ENCODE measurements at regions not wholly inside any gene's neighbourhood (a gene's known extent, or its start where the extent isn't known, plus 50 kb on each side); places are given as distances from the start of the nearest gene placed in this dataset.
"Not testable (repeated sequence)": the region's sequence is repeated elsewhere in the genome, so short reads cannot be mapped to it uniquely, and the experiment has no call there.

DNA sequence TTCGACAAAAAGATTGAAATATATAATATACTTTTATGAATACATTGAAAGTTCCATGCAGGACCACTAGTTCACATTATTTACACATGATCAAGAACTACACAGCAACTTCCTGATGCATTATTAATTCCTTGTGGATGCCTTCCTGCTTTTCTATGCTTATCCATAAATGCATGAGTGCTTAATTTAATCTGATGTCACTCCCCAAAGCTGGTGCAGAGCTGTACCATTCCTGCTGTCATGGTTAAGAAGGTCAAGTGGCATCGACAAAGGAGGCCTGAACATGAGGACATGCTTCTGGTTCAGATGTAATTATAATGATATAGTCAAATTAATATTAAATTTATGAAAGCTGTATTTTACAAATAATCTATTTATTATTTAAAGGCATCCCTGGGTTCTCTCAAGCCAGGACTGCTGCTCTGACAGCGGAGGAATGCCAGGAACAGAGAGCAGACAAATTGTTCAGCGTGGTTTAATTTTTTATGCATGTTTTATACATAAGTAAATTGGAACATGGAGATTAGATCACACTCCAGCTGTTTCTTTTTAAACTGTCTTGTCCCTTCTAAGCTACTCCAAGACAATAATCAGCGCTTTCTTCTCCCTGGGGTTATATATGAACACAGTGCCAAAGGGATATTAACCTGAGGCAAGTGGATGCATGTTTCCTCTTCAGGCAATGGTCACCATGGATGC lies 307.3 kb upstream of the CNTNAP5 start:
- DNase-seq: peak; percentile 20

DNA sequence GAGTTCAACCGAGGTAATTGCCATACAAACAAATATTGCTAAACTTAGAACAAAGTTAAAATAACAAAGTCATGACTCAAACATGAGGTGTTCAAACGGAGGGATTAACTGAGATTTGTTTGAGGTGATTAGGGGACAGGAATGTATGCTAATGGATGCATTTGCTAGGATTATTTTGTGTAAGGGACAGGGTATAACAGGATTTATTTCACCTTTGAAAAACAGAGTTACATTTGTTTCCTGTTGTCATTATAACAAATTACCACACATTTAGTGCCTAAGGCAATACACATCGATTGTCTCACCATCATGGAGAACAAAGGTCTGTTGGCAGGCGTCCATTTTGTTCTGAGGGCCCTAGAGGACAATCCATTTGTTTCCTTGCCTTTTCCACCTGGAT lies 304.3 kb upstream of the CNTNAP5 start:
- DNase-seq: no peak

DNA sequence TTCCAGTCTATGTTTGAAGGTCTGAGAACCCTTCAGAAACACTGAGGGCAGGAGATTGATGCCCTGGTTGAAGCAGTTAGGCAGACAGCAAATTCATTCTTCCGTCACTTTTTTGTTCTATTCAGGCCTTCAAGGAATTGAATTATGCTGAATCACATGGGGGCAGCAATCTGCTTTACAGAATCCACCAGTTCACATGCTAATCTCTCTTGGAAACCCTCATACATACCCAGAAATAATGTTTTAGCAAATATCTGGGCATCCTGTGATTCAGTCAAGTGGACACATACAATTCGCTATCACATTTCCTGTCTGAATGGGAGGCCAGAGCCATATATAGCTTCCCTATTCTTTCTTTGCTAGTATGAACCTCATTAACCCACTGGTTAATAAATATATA lies 301.4 kb upstream of the CNTNAP5 start:
- no peak for DNase-seq

DNA sequence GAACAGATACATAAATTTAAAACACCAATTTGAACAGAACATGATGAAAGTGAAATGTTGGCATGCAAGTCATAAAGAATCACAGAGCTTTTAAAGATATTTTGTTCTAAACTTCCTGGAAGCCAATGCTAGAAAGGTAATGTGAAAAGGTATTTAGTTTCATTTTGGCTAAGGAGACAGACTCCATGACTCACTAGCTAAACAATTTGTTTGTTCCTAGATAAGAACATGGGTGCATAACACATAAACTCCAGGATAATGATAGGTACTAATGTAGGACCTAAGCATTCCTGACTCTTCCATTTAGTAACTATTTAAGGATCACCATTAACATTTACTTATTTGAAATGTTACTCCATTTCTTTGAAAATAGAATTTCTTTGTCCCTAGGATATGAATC lies 292.5 kb upstream of the CNTNAP5 start:
- no peak for DNase-seq

DNA sequence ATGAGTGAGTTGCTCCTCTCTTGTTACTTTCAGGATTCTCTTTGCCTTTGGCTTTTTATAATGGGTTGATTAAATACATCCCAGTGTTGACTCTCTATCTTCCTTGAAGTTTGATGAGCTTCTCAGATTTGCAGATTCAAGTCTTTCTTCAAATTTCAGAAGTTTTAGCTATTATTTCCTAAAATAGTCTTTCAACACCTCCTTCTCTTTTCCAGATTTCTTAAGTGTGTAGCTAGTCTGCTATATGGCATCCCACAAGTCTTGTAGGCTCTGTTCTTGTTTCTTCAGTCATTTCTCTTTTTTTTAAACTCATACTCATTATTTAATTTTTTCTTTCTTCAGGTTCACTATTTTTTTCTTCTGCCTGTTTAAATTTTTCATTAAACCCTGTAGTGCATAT lies 287.7 kb upstream of the CNTNAP5 start:
- DNase-seq: no peak

DNA sequence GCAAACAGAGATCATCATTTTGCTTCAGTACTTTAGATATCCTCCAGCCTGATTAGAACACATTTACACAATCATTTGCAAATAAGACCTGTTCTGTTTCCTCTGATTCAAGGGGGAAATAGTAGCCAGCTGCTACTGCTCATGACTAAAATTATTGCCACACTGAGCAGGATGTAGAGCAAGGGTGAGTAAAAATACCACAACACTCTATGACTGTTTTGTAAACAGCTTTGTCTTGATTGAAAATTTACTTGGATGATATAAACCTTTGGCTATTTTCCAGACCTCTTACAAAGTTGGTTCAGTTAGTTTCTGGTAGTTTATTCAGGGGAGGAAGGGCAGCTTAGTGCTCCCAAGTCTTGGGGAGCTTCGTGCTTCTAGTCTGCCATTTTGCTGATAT lies 286.4 kb upstream of the CNTNAP5 start:
- DNase-seq: no peak

DNA sequence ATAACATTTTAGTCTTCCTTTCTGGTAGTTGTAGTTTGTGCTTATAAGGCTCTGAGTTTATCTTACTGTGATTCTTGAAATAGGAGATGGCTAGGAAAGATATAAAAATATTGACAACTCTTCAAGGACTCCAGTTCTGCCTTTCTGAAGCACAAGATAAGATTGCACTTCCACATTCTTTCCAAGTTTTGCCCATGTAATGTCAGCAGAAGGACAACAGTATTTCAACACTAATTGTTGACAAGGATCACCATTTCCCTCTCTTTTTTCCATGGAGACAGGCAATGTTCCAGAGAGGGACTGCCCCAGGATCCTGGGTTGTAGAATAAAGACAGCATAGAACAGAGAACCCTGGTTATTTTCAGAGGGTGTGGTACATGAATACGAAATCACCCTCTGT lies 279.1 kb upstream of the CNTNAP5 start:
- no peak for DNase-seq

DNA sequence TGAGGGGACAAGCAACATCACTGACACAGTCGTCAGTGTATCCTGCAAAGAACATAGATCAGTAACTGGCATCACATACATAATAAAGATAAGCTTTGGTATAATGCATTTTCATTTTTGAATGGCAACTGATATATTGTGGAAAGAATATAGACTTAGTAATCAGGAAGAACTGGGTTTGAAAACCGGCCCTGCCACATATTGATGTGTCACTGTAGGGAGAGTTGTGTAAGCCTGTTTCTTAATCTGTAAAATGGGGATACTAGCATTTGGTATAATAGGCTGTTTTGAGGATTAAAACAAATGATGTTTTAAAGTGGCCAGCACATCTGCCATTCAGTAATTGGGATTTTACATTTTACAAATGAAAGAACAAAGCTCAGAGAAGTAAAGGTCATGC lies 277.8 kb upstream of the CNTNAP5 start:
- DNase-seq: no peak

DNA sequence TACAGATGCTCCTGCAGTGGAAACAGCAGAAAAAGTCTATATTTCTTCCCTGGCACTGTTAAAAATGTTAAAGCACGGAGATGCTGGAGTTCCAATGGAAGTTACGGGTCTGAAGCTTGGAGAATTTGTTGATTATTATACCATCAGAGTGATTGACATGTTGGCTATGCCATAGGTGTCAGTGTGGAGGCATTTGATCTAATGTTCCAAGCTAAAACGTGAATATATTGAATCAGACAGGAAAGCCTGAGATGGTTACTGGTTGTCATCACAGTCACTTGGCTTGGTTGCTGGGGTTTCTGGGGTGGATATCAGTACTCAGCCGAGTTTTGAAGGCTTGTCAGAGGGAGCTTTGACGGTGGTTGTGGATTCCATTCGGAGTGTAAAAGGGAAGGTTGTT lies 262.9 kb upstream of the CNTNAP5 start:
- DNase-seq: no peak

DNA sequence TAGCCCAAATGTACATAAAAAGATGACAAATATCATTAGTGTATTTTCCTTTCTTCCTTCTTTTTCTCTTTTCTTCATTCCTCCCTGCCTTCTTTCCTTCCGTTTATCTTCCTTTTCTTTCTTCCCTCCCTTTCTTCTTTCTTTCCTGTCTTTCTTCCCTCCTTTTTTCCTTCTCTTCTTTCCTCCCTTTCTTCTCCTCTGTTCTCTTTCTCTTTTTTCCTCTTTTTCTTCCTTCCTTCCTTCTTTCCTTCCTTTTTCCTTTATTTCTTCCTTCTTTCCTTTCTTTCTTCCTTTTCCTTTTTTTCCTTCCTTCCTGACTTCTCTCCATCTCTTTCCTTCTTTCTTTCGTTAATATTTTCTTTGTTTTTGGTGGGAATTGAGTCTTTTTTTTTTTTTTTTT lies 256.9 kb upstream of the CNTNAP5 start:
- no peak for DNase-seq

DNA sequence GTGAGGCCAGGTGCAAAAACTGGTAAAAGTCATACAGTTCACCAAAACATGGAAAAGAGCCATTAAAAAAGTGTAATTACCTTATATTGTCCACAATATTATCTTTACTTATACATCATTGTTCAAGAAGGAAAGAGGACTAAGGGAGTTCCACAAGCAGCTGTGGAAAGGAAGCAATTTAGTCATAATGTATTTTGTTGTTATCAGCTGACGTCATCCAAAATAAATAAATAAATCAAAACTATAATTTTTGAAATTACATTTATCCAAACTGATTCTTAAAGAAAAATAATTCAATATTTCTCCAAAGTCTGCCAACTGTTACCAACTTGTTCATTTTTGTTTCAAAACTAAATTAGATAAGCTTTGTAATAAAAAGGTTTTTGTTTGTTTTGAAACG lies 256.1 kb upstream of the CNTNAP5 start:
- no peak for DNase-seq

DNA sequence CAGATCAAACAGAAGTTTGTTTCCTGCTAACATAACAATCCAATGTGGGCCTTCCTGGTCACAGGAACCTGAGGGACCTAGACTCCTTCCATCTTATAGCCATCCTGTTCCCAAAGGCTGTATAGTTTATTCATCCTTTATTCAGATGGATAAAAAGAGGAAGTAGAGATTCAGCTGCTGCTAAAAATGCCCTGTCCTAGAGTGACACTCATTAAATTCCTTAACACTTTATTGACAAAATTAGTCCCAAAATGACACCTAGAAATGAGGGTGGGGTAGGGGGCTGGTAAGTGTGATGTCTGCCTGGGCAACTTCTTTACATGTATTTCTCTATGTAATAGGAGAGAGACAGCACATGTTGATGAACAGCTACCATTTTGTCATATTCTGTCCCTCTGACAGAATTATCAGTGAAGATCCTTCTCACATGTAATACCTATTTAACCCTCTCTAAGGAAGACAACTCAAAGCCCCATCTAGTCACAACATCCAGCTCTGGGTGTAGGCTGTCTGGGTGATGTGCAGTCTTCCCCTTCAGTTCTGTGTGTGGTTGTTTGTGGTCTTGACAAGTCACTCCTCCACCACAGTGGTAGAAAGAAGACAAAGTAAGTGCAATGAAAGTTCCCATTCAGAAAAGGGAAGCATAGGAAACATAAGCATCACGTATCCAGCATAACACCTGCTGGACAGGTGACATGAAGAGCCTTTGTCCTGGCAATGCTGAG lies 253.9 kb upstream of the CNTNAP5 start:
- DNase-seq: no peak

DNA sequence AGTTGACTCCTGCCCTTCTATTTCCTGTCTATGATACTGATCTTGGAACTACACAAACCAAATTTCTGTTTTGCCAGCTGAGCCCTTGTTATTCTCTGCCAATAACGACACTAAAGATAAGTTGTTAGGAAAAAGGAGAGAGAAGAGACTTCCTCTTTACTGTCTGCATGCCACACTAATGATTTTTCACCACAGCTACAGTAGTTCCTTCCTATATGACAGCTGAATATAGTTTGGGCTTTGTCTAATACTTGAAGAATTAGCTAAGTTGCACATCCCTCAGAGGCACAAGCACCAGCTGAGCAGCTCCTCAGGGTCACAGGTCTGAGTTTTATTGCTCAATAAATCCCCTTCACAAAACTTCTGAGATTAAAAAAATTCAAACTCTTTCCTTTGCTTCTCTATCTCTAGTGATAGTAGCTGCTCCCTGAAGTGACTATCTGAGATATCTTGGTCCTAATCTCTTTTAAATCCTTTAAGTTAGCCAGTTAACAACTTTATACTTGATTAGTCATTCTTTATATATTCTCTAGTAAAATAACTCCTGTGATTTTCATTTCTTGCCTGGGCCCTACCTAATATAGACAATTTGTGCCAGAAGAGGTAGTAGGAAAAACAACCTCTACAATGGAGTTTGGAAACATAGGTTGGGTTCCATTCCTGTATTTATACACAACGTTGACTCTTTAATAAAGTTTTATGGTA lies 253.0 kb upstream of the CNTNAP5 start:
- no peak for DNase-seq

DNA sequence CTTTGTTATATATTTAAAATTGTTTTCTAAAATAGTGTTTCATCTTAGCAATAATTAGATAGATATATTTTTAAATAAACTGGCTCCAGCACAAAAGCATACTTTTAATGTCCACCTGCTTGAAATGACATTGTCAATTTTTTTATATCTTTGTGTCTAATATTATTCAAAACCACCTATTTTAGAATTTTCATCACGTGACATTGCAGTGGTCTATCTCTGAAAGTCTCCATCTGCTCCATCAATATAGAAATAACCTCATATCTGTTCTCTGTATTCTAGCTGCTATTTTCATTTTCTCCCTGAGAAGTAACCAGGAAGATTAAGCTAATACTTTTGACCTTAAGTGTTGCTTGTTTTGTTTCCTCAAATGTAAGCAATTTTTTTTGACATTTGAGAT lies 248.0 kb upstream of the CNTNAP5 start:
- DNase-seq: no peak

DNA sequence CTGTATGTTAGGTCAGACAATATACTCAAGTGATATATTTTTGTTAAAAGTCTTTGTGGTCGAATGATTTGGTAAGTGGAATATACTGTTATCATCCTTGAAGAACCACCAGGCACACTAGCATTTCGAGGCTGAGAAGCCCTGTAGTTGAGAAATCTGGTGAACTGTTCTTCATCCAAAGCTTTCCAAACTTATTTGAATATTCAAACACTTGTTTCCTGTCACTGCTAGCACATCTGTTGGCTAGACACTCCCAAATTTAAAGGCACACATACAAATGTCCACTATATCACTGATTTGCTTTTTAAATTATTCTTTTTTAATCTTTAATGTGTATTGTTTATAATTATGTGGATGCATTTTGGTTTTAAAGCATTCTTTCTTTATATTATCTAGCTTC lies 241.9 kb upstream of the CNTNAP5 start:
- DNase-seq: no peak

DNA sequence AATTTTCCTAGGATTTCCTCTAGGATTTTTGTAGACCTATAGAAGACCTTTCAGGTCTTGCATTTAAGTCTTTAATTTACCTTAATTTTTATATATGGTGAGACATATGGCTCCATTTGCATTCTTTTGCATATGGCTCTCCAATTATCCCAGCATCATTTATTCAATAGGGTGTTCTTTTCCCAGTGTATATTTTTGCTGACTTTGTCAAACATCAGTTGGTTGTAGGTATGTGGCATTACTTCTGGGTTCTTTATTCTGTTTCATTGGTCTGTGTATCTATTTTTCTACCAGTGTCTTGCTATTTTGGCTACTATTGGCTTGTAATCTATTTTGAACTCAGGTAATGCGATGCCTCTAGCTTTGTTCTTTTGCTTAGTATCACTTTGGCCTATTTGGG lies 239.8 kb upstream of the CNTNAP5 start:
- DNase-seq: no peak

DNA sequence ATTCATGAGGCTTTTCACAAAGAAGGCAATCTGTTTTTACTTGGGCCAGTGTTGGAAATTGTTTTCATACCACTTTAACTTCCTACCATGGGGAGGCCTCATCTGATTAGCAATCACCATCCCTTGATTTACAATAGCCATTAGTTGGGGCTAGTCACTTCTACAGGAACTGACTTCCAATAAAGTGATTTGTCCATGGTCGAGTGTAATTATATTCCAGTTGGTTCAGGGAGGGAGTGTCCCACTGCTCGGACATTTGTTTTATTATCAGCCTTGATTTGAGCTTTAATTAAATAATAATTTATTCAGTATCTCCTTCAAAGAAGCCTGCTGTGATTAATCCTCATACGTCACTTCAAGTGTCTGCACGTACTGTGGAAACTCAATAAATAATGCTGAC lies 233.9 kb upstream of the CNTNAP5 start:
- DNase-seq: no peak

DNA sequence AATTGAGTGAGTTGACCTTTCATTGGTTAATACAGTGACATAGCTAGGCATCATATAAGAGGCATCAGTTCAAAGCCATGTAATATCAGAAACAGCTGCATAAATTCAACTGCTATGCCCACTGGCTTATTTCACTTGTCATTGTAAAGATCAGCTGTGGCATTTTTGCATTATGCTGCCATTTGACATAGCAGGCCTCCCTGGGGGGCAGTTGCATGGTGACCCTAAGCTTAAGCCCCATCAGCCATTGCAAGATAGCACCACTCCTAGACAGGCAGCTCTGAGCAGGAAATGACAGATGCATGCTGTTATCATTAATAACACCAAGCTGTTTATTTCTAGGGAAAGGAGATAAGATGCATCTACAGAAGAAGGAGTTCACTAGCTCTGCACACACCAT lies 233.4 kb upstream of the CNTNAP5 start:
- DNase-seq: no peak

DNA sequence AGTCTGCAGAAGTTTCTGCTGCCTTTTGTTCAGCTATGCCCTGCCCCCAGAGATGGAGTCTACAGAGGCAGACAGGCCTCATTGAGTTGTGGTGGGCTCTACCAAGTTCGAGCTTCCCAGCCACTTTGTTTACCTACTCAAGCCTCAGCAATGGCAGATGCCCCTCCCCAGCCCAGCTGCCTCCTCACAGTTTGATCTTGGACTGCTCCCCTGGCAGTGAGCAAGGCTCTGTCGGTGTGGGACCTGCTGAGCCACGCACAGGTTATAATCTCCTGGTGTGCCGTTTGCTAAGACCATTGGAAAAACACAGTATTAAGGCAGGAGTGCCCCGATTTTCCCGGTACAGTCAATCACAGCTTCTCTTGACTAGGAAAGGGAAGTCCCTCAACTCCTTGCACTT lies 221.0 kb upstream of the CNTNAP5 start:
- DNase-seq: not testable (repeated sequence)

DNA sequence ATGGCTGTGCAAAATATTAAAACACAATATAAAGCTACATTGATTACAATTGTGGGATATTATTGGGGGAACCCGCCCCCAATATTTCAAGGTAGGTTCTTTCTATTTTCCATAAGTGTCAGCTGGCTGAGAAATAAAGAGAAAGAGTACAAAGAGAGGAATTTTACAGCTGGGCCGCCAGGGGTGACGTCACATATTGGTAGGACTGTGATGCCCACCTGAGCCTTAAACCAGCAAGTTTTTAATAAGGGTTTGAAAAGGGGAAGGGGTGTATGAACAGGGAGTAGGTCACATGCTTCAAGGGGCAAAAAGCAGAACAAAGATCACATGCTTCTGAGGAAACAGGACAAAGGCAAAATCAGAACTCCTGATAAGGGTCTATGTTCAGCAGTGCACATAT lies 219.3 kb upstream of the CNTNAP5 start:
- DNase-seq: not testable (repeated sequence)

DNA sequence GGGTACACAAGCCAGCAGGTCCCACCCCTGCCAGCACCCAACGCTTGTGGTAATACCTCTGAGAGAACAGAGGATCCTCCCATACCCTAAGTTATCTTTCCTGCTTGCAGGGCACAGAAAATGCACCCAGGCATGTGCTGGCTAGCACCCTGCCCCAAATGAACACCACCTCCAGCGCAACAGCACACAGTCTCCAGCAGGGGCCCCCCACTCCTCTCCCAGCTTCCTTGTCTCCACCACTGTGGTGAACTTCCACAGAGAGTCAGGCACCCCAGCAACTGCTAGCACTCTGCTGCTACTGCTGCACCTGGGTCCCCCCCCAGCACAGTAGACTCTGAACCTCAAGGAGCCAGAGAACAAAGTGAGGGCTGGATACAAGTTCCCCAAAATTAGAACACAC lies 216.8 kb upstream of the CNTNAP5 start:
- DNase-seq: no peak

DNA sequence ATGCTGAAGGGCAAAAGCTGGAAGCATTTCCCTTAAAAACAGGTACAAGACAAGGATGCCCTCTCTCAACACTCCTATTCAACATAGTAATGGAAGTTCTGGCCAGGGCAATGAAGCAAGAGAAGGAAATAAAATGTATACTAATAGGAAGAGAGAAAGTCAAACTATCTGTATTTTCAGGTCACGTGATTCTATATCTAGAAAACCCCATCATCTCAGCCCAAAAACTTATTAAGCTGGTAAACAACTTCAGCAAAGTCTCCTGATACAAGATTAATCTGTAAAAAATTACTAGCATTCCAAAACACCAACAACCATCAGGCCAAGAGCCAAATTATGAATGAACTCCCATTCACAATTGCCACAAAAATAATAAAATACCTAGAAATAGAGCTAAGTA lies 213.2 kb upstream of the CNTNAP5 start:
- DNase-seq: no peak

DNA sequence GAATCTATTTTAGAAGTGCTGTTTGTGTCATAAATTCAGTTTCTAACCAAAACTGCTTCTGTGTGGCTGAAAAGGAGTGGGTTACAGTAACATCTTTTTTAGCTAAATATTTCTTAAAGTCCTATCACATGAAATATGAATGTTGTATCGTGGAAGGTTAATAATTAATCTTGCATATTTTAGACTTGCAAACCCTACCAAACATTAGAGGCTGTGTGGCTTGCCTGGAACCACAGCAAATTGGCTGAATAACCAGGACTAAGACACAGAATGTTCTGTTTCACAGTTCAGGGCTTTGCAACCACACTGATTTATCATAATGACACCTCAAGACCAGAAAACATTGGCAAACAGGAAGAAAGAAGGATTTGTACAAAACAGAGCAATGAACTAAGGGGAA lies 208.9 kb upstream of the CNTNAP5 start:
- no peak for DNase-seq

DNA sequence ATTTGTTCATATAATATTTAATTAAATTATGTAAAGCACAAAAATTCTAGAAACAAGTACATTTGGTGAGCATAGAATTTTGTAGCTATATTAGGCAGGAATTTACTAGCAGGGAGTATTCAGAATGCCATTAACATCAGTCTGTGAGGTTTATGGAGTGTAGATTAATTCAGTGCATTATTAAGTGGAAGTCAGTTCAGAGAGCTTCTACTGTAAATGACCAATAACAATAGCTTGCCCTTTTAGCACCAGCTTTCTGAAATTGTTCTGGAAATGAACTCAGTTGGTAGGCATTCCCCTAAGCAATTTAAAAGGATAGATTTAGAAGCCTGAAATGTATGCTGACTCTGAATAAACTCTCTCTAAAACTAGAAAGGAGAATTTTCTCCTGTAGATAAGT lies 208.2 kb upstream of the CNTNAP5 start:
- no peak for DNase-seq

All from hindlimb muscle (tissue), 1 donor.